ENCODE measurements at regions not wholly inside any gene's neighbourhood (a gene's known extent, or its start where the extent isn't known, plus 50 kb on each side); places are given as distances from the start of the nearest gene placed in this dataset.

DNA sequence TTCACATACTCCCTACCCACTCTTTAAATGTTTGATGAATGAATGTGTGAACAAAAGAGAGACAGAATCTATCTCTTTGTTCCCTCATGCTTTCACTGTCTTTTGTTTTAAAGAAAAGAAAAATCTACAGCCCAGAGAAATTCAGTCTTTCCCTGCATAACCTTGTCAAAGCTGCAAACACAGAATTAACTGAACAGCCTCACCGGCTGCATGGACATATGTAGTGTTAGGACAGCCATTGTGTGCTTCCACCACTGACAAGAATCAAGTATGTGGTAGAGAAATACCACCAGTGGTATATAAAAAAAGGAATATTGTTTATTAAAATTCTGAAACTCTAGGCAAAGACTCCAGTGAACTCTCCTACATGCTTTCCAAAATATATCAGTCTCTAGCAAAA lies 348.4 kb upstream of the NBEA start (continued):
- TF ChIP-seq SRF (IDR thresholded peaks at IDR 0.05; ENCODE audit: low read depth), result no peak

DNA sequence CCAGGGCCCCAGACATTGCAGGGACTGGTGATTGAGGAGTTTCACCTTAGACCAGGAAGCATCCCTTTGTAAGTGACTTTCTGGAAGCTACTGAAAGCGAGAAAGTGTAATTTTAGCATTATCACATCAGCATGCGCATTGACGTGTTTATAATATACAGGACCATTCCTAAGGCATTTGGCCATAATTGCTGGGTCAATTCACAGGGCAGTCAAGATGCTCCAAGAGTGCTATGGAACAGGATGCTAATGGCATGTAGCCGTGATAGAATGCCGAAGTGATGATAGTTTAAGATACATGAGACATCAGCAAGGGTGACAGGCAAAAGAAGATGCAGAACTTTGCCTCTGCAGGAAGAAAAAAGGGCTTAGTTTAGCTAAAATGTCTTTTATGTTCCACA lies 347.6 kb upstream of the NBEA start:
- H3K9me2 ChIP-seq (ENCODE audit: insufficient read depth), result no peaks in the 10 kb centered on the region
- H3K4me3 ChIP-seq (replicated peaks in 1 of 2; ENCODE audit: low read depth in 1 of 2, low read length in 2 of 2), result no peak overlapping the region
- ATAC-seq (no peak), DNase-seq (ENCODE audit: low read depth, low spot score) (no peak)
- no peak overlapping the region for H3K27ac ChIP-seq (ENCODE audit: low read depth, low read length)
- no TSS peak for BruUV-seq (replicated peaks)
- no peaks in the 10 kb centered on the region for H3K79me2 ChIP-seq (ENCODE audit: insufficient read depth, low read length)
- no peak overlapping the region for H3K9ac ChIP-seq (ENCODE audit: low read length)
- no peaks in the 10 kb centered on the region for H3K27me3 ChIP-seq (ENCODE audit: insufficient read depth, low read length)
- CTCF ChIA-PET, result no interaction called here
- H3K4me1 ChIP-seq (ENCODE audit: control insufficient read depth in 1 of 2, insufficient read depth in 2 of 2, low read length in 2 of 2), result no peaks in the 10 kb centered on the region
- POLR2A ChIA-PET, result no interaction called here
- no peaks in the 10 kb centered on the region for H3K36me3 ChIP-seq (ENCODE audit: control insufficient read depth in 1 of 2, insufficient read depth in 2 of 2, low read length in 2 of 2)
- no peaks in the 10 kb centered on the region for H4K20me1 ChIP-seq (ENCODE audit: insufficient read depth)
- RAD21 ChIA-PET (ENCODE audit: low non-redundant PET in 1 of 2, low total read pairs in 2 of 2, uncharacterized antibody in 2 of 2, unreplicated experiment in 2 of 2), result no interaction called here
- intact Hi-C loops (cut with micrococcal nuclease), result no loop called here
- TF ChIP-seq ZFX (IDR thresholded peaks at IDR 0.05) (no peak), EZH2phosphoT487 (IDR thresholded peaks at IDR 0.05; ENCODE audit: borderline replicate concordance) (no peak), CBX3 (IDR thresholded peaks at IDR 0.05; ENCODE audit: low read depth) (no peak), POLR2AphosphoS5 (IDR thresholded peaks at IDR 0.05; ENCODE audit: low read depth, low read length) (no peak), RAD21 (IDR thresholded peaks at IDR 0.05; ENCODE audit: low read depth) (no peak), YY1 (IDR thresholded peaks at IDR 0.05; ENCODE audit: extremely low read depth, insufficient replicate concordance, low read depth, low read length) (no peak), SIN3A (IDR thresholded peaks at IDR 0.05; ENCODE audit: low read depth) (no peak), TCF7L2 (IDR thresholded peaks at IDR 0.05; ENCODE audit: borderline replicate concordance, extremely low read depth, insufficient read depth, insufficient read length) (no peak), FOSL1 (IDR thresholded peaks at IDR 0.05; ENCODE audit: low read depth) (no peak), SRF (IDR thresholded peaks at IDR 0.05; ENCODE audit: low read depth) (no peak), POLR2A (IDR thresholded peaks at IDR 0.05; ENCODE audit: borderline replicate concordance, extremely low read depth, insufficient read depth, insufficient read length) (no peak), ZNF274 (IDR thresholded peaks at IDR 0.05; ENCODE audit: low read depth, low read length) (no peak), EZH2 (IDR thresholded peaks at IDR 0.05) (no peak), ELF1 (IDR thresholded peaks at IDR 0.05; ENCODE audit: borderline replicate concordance, low read depth) (no peak), CEBPB (IDR thresholded peaks at IDR 0.05; ENCODE audit: low read depth) (no peak)
- TF ChIP-seq, protein P1, sequence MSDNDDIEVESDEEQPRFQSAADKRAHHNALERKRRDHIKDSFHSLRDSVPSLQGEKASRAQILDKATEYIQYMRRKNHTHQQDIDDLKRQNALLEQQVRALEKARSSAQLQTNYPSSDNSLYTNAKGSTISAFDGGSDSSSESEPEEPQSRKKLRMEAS (IDR thresholded peaks at IDR 0.05), result no peak
- TF ChIP-seq, protein P2, sequence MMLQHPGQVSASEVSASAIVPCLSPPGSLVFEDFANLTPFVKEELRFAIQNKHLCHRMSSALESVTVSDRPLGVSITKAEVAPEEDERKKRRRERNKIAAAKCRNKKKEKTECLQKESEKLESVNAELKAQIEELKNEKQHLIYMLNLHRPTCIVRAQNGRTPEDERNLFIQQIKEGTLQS (IDR thresholded peaks at IDR 0.05), result no peak
- TF ChIP-seq, protein P3, sequence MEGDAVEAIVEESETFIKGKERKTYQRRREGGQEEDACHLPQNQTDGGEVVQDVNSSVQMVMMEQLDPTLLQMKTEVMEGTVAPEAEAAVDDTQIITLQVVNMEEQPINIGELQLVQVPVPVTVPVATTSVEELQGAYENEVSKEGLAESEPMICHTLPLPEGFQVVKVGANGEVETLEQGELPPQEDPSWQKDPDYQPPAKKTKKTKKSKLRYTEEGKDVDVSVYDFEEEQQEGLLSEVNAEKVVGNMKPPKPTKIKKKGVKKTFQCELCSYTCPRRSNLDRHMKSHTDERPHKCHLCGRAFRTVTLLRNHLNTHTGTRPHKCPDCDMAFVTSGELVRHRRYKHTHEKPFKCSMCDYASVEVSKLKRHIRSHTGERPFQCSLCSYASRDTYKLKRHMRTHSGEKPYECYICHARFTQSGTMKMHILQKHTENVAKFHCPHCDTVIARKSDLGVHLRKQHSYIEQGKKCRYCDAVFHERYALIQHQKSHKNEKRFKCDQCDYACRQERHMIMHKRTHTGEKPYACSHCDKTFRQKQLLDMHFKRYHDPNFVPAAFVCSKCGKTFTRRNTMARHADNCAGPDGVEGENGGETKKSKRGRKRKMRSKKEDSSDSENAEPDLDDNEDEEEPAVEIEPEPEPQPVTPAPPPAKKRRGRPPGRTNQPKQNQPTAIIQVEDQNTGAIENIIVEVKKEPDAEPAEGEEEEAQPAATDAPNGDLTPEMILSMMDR (IDR thresholded peaks at IDR 0.05 in 2 of 3, conservative IDR thresholded peaks at IDR 0.05 in 1 of 3; ENCODE audit: borderline replicate concordance in 1 of 3, insufficient read depth in 1 of 3, low read depth in 2 of 3, low read length in 2 of 3), result no peak
- TF ChIP-seq, protein P4, sequence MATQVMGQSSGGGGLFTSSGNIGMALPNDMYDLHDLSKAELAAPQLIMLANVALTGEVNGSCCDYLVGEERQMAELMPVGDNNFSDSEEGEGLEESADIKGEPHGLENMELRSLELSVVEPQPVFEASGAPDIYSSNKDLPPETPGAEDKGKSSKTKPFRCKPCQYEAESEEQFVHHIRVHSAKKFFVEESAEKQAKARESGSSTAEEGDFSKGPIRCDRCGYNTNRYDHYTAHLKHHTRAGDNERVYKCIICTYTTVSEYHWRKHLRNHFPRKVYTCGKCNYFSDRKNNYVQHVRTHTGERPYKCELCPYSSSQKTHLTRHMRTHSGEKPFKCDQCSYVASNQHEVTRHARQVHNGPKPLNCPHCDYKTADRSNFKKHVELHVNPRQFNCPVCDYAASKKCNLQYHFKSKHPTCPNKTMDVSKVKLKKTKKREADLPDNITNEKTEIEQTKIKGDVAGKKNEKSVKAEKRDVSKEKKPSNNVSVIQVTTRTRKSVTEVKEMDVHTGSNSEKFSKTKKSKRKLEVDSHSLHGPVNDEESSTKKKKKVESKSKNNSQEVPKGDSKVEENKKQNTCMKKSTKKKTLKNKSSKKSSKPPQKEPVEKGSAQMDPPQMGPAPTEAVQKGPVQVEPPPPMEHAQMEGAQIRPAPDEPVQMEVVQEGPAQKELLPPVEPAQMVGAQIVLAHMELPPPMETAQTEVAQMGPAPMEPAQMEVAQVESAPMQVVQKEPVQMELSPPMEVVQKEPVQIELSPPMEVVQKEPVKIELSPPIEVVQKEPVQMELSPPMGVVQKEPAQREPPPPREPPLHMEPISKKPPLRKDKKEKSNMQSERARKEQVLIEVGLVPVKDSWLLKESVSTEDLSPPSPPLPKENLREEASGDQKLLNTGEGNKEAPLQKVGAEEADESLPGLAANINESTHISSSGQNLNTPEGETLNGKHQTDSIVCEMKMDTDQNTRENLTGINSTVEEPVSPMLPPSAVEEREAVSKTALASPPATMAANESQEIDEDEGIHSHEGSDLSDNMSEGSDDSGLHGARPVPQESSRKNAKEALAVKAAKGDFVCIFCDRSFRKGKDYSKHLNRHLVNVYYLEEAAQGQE (IDR thresholded peaks at IDR 0.05; ENCODE audit: low read depth), result no peak
- H3K4me2 ChIP-seq (ENCODE audit: low read length), result no peak overlapping the region
- no peak overlapping the region for H2AFZ ChIP-seq (ENCODE audit: low read depth, low read length, poor library complexity, severe bottlenecking)
- H3K9me3 ChIP-seq (ENCODE audit: control insufficient read depth in 1 of 2, insufficient read depth in 1 of 2, low read depth in 1 of 2, low read length in 2 of 2), result no peaks in the 10 kb centered on the region
